GM12891 (cell line): ENCODE measurements at regions not wholly inside any gene's neighbourhood (a gene's known extent, or its start where the extent isn't known, plus 50 kb on each side); places are given as distances from the start of the nearest gene placed in this dataset.

Experiments
- POLR2A ChIP-seq: IDR thresholded peaks from 2 replicates; pipeline ENCODE4 v1.6.1; 2011; ENCODE audit warnings: low read depth, low read length, control low read depth
- POLR2AphosphoS5 ChIP-seq: IDR thresholded peaks from 2 replicates; pipeline ENCODE4 v1.6.1; 2011; ENCODE audit warnings: low read depth, low read length, control low read depth
- POU2F2 ChIP-seq: IDR thresholded peaks from 2 replicates; pipeline ENCODE4 v1.6.1; 2011; ENCODE audit warnings: low read depth, mild to moderate bottlenecking, control low read depth, low read length, moderate library complexity
- SPI1 ChIP-seq: IDR thresholded peaks from 2 replicates; pipeline ENCODE4 v1.6.1; 2011; ENCODE audit warnings: low read depth, low read length, control low read depth
- TAF1 ChIP-seq: IDR thresholded peaks from 2 replicates; pipeline ENCODE4 v1.6.1; 2011; ENCODE audit warnings: low read depth, low read length, control low read depth

GRCh38 chr11:37107831-37108230, 509.8 kb upstream of the RAG2 start:
- no peak for TF ChIP-seq POLR2A
- TF ChIP-seq POLR2AphosphoS5 = no peak
- no peak for TF ChIP-seq TAF1
- no peak for TF ChIP-seq POU2F2
- no peak for TF ChIP-seq SPI1
